Lower lobe of right lung (tissue), 2 donors: ENCODE measurements at regions not wholly inside any gene's neighbourhood (a gene's known extent, or its start where the extent isn't known, plus 50 kb on each side); places are given as distances from the start of the nearest gene placed in this dataset.
"Not testable (repeated sequence)": the region's sequence is repeated elsewhere in the genome, so short reads cannot be mapped to it uniquely, and the experiment has no call there.

ENCODE experiments used
- ATAC-seq, 2 donors: fragments of 200-7000 bp; cut with Tn5 transposase; one replicate each; pipeline ENCODE4 v1.9.1; 2020 to 2022; ENCODE audit warnings: mild to moderate bottlenecking in 2 of 2, moderate library complexity in 2 of 2
- DNase-seq: peaks from one replicate; pipeline ENCODE4 v3.0.0-alpha.2; 2020
- H3K27ac ChIP-seq: fragments of 200-600 bp; one replicate; pipeline ENCODE4 v1.8.0; 2022
- H3K27me3 ChIP-seq: fragments of 200-600 bp; one replicate; pipeline ENCODE4 v1.8.0; 2022; ENCODE audit warnings: low read depth
- H3K36me3 ChIP-seq: fragments of 200-600 bp; one replicate; pipeline ENCODE4 v1.8.0; 2022; ENCODE audit warnings: mild to moderate bottlenecking
- H3K4me1 ChIP-seq: fragments of 200-600 bp; one replicate; pipeline ENCODE4 v1.8.0; 2022
- H3K4me3 ChIP-seq: fragments of 200-600 bp; one replicate; pipeline ENCODE4 v1.8.0; 2022; ENCODE audit warnings: mild to moderate bottlenecking
- H3K9me3 ChIP-seq: fragments of 200-600 bp; one replicate; pipeline ENCODE4 v1.8.0; 2022
- intact Hi-C: fragments of 100-400 bp; cut with DNase I; formaldehyde crosslinking; loops from one replicate; pipeline ENCODE4 v1.11.0; 2022
- TF ChIP-seq, protein P1 (sequence below): fragments of 200-600 bp; IDR thresholded peaks from one replicate; pipeline ENCODE4 v1.8.0; 2022; ENCODE audit warnings: antibody characterized with exemption, mild to moderate bottlenecking
- donor health status: DM: no; HTN: yes; CAD: no; lungs with severe emphysema.

DNA sequence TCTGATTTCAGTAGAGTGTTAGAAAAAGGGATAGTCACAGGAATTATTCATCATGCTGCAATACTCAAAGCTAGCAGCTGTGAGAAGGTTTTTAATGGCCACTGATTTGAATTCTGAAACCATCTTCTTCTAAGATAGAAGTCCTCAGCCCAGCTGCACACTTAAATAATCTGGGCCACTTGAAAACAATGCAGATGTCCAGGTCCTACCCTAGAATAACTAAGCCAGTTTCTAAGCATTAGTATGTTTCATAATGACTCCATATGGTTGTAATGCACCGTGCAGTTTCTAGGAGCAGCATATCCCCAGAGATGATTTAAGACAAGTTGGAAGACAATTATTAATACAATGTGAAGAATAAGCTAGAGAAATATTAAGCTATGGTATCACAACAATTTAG lies 159.9 kb upstream of the FBXL17 start:
- intact Hi-C loops = no loop called here
- DNase-seq (no peak), ATAC-seq (no peak)
- Histone ChIP-seq H3K27ac (no peak overlapping the region), H3K36me3 (no peaks in the 10 kb centered on the region), H3K4me1 (no peaks in the 10 kb centered on the region), H3K4me3 (no peak overlapping the region), H3K27me3 (no peaks in the 10 kb centered on the region), H3K9me3 (no peaks in the 10 kb centered on the region)
- TF ChIP-seq, protein P1, sequence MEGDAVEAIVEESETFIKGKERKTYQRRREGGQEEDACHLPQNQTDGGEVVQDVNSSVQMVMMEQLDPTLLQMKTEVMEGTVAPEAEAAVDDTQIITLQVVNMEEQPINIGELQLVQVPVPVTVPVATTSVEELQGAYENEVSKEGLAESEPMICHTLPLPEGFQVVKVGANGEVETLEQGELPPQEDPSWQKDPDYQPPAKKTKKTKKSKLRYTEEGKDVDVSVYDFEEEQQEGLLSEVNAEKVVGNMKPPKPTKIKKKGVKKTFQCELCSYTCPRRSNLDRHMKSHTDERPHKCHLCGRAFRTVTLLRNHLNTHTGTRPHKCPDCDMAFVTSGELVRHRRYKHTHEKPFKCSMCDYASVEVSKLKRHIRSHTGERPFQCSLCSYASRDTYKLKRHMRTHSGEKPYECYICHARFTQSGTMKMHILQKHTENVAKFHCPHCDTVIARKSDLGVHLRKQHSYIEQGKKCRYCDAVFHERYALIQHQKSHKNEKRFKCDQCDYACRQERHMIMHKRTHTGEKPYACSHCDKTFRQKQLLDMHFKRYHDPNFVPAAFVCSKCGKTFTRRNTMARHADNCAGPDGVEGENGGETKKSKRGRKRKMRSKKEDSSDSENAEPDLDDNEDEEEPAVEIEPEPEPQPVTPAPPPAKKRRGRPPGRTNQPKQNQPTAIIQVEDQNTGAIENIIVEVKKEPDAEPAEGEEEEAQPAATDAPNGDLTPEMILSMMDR = no peak

GRCh38 chr5:108536321-108536720 lies 154.4 kb upstream of the FBXL17 start:
- Histone ChIP-seq H3K27ac (no peak overlapping the region), H3K27me3 (no peaks in the 10 kb centered on the region), H3K4me1 (no peaks in the 10 kb centered on the region), H3K9me3 (no peaks in the 10 kb centered on the region), H3K36me3 (no peaks in the 10 kb centered on the region), H3K4me3 (no peak overlapping the region)
- no peak for ATAC-seq
- TF ChIP-seq, protein P1 = no peak
- DNase-seq = no peak
- intact Hi-C loops = no loop called here

DNA sequence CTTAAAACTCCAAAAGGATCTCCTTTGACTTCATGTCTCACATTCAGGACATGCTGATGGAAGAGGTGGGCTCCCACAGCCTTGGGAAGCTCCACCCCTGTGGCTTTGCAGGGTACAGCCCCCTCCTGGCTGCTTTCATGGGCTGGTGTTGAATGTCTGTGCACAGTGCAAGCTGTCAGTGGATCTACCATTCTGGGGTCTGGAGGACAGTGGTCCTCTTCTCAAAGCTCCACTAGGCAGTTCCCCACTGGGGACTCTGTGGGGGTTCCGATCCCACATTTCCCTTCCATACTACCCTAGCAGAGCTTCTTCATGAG lies 150.2 kb upstream of the FBXL17 start:
- H3K27ac ChIP-seq, ATAC-seq, H3K36me3 ChIP-seq, H3K27me3 ChIP-seq, intact Hi-C loops, H3K4me1 ChIP-seq, H3K4me3 ChIP-seq, H3K9me3 ChIP-seq, DNase-seq: not testable (repeated sequence)

DNA sequence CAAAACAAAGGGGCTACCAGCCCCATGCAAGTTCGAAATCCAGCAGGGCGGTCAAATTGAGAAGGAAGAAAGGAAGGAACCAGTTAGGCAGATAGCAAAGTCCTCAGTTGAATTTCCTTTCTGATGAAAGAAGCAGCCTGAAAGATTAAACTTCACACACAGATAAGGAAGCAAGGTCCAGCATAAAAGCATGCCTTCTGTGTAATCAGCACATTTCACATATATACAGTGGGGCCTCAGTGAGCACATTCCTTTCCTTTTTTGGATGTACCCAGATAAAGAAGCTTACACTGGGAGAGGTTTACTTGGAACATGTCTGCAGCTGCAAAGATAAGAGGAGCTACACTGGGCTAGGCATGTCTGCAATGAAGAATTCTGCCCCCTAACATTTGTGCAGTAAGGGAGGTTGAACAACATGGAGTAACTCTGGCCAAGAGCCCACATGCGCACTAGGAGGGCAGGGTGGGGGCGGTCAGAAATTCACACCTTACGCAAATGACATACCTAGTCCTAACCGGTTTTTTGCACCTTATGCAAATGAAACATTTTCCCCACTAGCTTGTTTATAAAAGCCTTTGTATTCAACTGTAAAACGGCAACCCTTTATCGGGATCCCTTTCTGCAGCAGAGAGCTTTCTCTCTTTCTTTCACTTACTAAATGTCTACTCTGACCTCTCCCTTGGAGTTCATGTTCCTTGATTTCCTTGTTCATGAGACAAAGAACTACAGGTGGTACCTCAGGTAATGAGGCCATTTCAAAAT lies 149.7 kb upstream of the FBXL17 start:
- H3K36me3 ChIP-seq = no peaks in the 10 kb centered on the region
- H3K27me3 ChIP-seq = no peaks in the 10 kb centered on the region
- ATAC-seq (no peak), DNase-seq (no peak)
- no peak overlapping the region for H3K27ac ChIP-seq
- H3K4me3 ChIP-seq = no peak overlapping the region
- H3K9me3 ChIP-seq = no peaks in the 10 kb centered on the region
- TF ChIP-seq, protein P1 = no peak
- intact Hi-C loops = no loop called here
- no peaks in the 10 kb centered on the region for H3K4me1 ChIP-seq

DNA sequence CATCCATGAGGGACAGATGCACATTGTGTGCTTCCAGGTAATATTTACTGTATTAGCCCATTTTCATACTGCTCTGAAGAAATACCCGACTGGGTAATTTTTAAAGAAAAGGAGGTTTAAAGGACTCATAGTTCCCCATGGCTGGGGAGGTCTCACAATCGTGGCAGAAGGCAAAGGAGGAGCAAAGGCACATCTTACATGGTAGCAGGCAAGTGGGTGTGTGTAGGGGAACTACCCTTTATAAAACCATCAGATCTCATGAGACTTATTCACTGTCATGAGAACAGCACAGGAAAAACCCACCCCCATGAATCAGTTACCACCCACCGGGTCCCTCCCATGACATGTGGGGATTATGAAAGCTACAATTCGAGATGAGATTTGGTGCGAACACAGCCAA lies 148.8 kb upstream of the FBXL17 start:
- TF ChIP-seq, protein P1 = no peak
- Histone ChIP-seq H3K4me3 (no peak overlapping the region), H3K9me3 (no peaks in the 10 kb centered on the region), H3K27me3 (no peaks in the 10 kb centered on the region), H3K36me3 (no peaks in the 10 kb centered on the region), H3K27ac (no peak overlapping the region), H3K4me1 (no peaks in the 10 kb centered on the region)
- ATAC-seq (no peak), DNase-seq (no peak)
- intact Hi-C loops = no loop called here

DNA sequence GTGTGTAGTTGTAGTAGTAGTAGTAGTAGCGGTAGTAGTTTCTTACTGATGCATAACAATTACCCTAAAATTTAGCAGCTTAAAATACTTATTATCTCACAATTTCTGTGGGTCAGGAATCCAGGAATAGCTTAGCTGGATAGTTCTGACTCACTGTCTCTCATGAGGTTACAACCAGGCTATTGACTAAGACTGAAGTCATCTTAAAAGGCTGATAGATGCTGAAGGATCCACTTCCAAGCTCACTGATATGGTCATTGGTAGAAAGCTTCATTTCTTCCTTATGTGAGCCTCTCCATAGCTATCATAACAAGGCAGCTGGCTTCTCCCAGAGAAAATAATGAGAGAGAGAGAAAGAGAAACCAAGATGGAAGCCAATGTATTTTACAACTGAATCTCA lies 147.5 kb upstream of the FBXL17 start:
- no peaks in the 10 kb centered on the region for H3K4me1 ChIP-seq
- TF ChIP-seq, protein P1 = no peak
- no peak overlapping the region for H3K4me3 ChIP-seq
- ATAC-seq (no peak), DNase-seq (no peak)
- H3K27ac ChIP-seq = no peak overlapping the region
- no peaks in the 10 kb centered on the region for H3K36me3 ChIP-seq
- no peaks in the 10 kb centered on the region for H3K27me3 ChIP-seq
- no peaks in the 10 kb centered on the region for H3K9me3 ChIP-seq
- intact Hi-C loops = no loop called here
